Parathyroid adenoma (tissue), 2 donors: ENCODE measurements at regions not wholly inside any gene's neighbourhood (a gene's known extent, or its start where the extent isn't known, plus 50 kb on each side); places are given as distances from the start of the nearest gene placed in this dataset.
"Not testable (repeated sequence)": the region's sequence is repeated elsewhere in the genome, so short reads cannot be mapped to it uniquely, and the experiment has no call there.

ENCODE experiments used
- H2AFZ ChIP-seq: fragments of 300-600 bp; sonication (generic); one replicate; pipeline ENCODE4 v1.7.0; 2017; ENCODE audit warnings: antibody characterized with exemption, mild to moderate bottlenecking
- H3K27ac ChIP-seq: fragments of 300-600 bp; sonication (generic); one replicate; pipeline ENCODE4 v1.7.0; 2017
- H3K27me3 ChIP-seq: fragments of 300-600 bp; sonication (generic); one replicate; pipeline ENCODE4 v1.7.0; 2017; ENCODE audit warnings: low read length; ENCODE audit not compliant: control insufficient read depth, insufficient read depth
- H3K36me3 ChIP-seq: fragments of 300-600 bp; sonication (generic); one replicate; pipeline ENCODE4 v1.7.0; 2017; ENCODE audit warnings: low read length; ENCODE audit not compliant: control insufficient read depth, insufficient read depth
- H3K4me1 ChIP-seq: fragments of 300-600 bp; sonication (generic); one replicate; pipeline ENCODE4 v1.7.0; 2017; ENCODE audit warnings: control low read depth
- H3K4me2 ChIP-seq: fragments of 300-600 bp; sonication (generic); one replicate; pipeline ENCODE4 v1.7.0; 2017; ENCODE audit warnings: low read length
- H3K4me3 ChIP-seq: fragments of 300-600 bp; sonication (generic); one replicate; pipeline ENCODE4 v1.7.0; 2017; ENCODE audit warnings: low read depth, low read length
- H3K79me2 ChIP-seq: fragments of 300-600 bp; sonication (generic); one replicate; pipeline ENCODE4 v1.7.0; 2017; ENCODE audit warnings: control low read depth
- H3K9ac ChIP-seq: fragments of 300-600 bp; sonication (generic); one replicate; pipeline ENCODE4 v1.7.0; 2017; ENCODE audit warnings: mild to moderate bottlenecking
- H3K9me3 ChIP-seq: fragments of 300-600 bp; sonication (generic); one replicate; pipeline ENCODE4 v1.7.0; 2017; ENCODE audit warnings: low read length; ENCODE audit not compliant: control insufficient read depth
- CTCF ChIP-seq: fragments of 300-600 bp; sonication (generic); IDR thresholded peaks from one replicate; pipeline ENCODE4 v1.7.0; 2017; ENCODE audit warnings: antibody characterized with exemption, mild to moderate bottlenecking
- donor health status: primary hyperparathyroidism.

GRCh38 chr5:104023739-104024138, 461.1 kb upstream of the NUDT12 start:
- Histone ChIP-seq H3K36me3 (no peaks in the 10 kb centered on the region), H2AFZ (no peak overlapping the region), H3K4me1 (no peaks in the 10 kb centered on the region), H3K27ac (no peak overlapping the region), H3K79me2 (no peaks in the 10 kb centered on the region), H3K9me3 (no peaks in the 10 kb centered on the region), H3K27me3 (no peaks in the 10 kb centered on the region), H3K4me3 (no peak overlapping the region), H3K9ac (no peak overlapping the region), H3K4me2 (no peak overlapping the region)
- no peak for TF ChIP-seq CTCF

- no peak overlapping the region for H3K4me2 ChIP-seq
- no peak overlapping the region for H3K4me3 ChIP-seq
These were observed 457.4 kb upstream of the NUDT12 start for GRCh38 chr5:104019956-104020355.

GRCh38 chr5:104018299-104018698, 455.7 kb upstream of the NUDT12 start:
- no peak overlapping the region for H3K4me2 ChIP-seq
- no peaks in the 10 kb centered on the region for H3K9me3 ChIP-seq
- no peak overlapping the region for H3K27ac ChIP-seq
- H3K4me3 ChIP-seq: no peak overlapping the region
- no peaks in the 10 kb centered on the region for H3K4me1 ChIP-seq
- H3K9ac ChIP-seq: no peak overlapping the region
- H3K27me3 ChIP-seq: no peaks in the 10 kb centered on the region
- no peak overlapping the region for H2AFZ ChIP-seq
- no peak for TF ChIP-seq CTCF
- no peaks in the 10 kb centered on the region for H3K79me2 ChIP-seq
- no peaks in the 10 kb centered on the region for H3K36me3 ChIP-seq

More at GRCh38 chr5:104019956-104020355, 457.4 kb upstream of the NUDT12 start:
- Histone ChIP-seq H3K4me1 (no peaks in the 10 kb centered on the region), H3K79me2 (no peaks in the 10 kb centered on the region), H3K9ac (no peak overlapping the region), H3K9me3 (no peaks in the 10 kb centered on the region), H3K36me3 (no peaks in the 10 kb centered on the region), H3K27me3 (no peaks in the 10 kb centered on the region), H3K27ac (no peak overlapping the region), H2AFZ (no peak overlapping the region)
- TF ChIP-seq CTCF: no peak

GRCh38 chr5:104016646-104017045, 454.1 kb upstream of the NUDT12 start:
- H3K36me3 ChIP-seq: no peaks in the 10 kb centered on the region
- no peak for TF ChIP-seq CTCF

GRCh38 chr5:104015765-104016164, 453.2 kb upstream of the NUDT12 start:
- Histone ChIP-seq H3K4me2 (no peak overlapping the region), H3K27me3 (no peaks in the 10 kb centered on the region), H3K9ac (no peak overlapping the region), H3K4me1 (no peaks in the 10 kb centered on the region), H3K9me3 (no peaks in the 10 kb centered on the region), H2AFZ (no peak overlapping the region), H3K4me3 (no peak overlapping the region), H3K79me2 (no peaks in the 10 kb centered on the region), H3K36me3 (no peaks in the 10 kb centered on the region), H3K27ac (no peak overlapping the region)
- no peak for TF ChIP-seq CTCF

More at GRCh38 chr5:104016646-104017045, 454.1 kb upstream of the NUDT12 start:
- H3K4me2 ChIP-seq: no peak overlapping the region
- no peak overlapping the region for H3K4me3 ChIP-seq
- no peak overlapping the region for H3K9ac ChIP-seq
- no peaks in the 10 kb centered on the region for H3K27me3 ChIP-seq
- no peak overlapping the region for H2AFZ ChIP-seq
- no peak overlapping the region for H3K27ac ChIP-seq
- no peaks in the 10 kb centered on the region for H3K79me2 ChIP-seq
- no peaks in the 10 kb centered on the region for H3K9me3 ChIP-seq
- no peaks in the 10 kb centered on the region for H3K4me1 ChIP-seq

- not testable (repeated sequence) for H3K36me3 ChIP-seq, H3K27me3 ChIP-seq, H3K4me3 ChIP-seq
These were observed 440.2 kb upstream of the NUDT12 start for GRCh38 chr5:104002783-104003182.

More at GRCh38 chr5:104002783-104003182, 440.2 kb upstream of the NUDT12 start:
- H3K27ac ChIP-seq, H3K79me2 ChIP-seq, H3K9me3 ChIP-seq, H3K9ac ChIP-seq, H3K4me1 ChIP-seq, H2AFZ ChIP-seq, H3K4me2 ChIP-seq: not testable (repeated sequence)
